ENCODE measurements at regions not wholly inside any gene's neighbourhood (a gene's known extent, or its start where the extent isn't known, plus 50 kb on each side); places are given as distances from the start of the nearest gene placed in this dataset.

GRCh38 chr11:93967258-93967657, 53.9 kb upstream of the HEPHL1 start:
- TF ChIP-seq TAF1 (IDR thresholded peaks at IDR 0.05; ENCODE audit: borderline replicate concordance, low read depth, low read length) (no peak), POLR2A (IDR thresholded peaks at IDR 0.05; ENCODE audit: low read depth, low read length) (no peak), POLR2AphosphoS5 (IDR thresholded peaks at IDR 0.05; ENCODE audit: low read depth, low read length) (no peak)
